ENCODE measurements at regions not wholly inside any gene's neighbourhood (a gene's known extent, or its start where the extent isn't known, plus 50 kb on each side); places are given as distances from the start of the nearest gene placed in this dataset.

- no peak for TF ChIP-seq CTCF (IDR thresholded peaks at IDR 0.05; ENCODE audit: poor library complexity)
- no peak for TF ChIP-seq EZH2 (IDR thresholded peaks at IDR 0.05; ENCODE audit: borderline replicate concordance)
- TF ChIP-seq EZH2phosphoT487 (IDR thresholded peaks at IDR 0.05; ENCODE audit: low read depth, severe bottlenecking, unreplicated experiment): no peak
These were observed 1249.5 kb downstream of the FAM181B start for GRCh38 chr11:81484196-81484595.
